DND-41 (cell line): ENCODE measurements at regions not wholly inside any gene's neighbourhood (a gene's known extent, or its start where the extent isn't known, plus 50 kb on each side); places are given as distances from the start of the nearest gene placed in this dataset.

ENCODE experiments used
- ATAC-seq: fragments of 200-7000 bp; cut with Tn5 transposase; 3 replicates; pipeline ENCODE4 v1.9.1; 2021; ENCODE audit warnings: low read depth; ENCODE audit not compliant: insufficient read depth
- DNase-seq: peaks from one replicate; pipeline ENCODE4 v3.0.0-alpha.2; 2020
- H2AFZ ChIP-seq: 2 replicates; pipeline ENCODE4 v1.6.0; 2012; ENCODE audit warnings: low read depth, low read length
- H3K27ac ChIP-seq: 2 replicates; pipeline ENCODE4 v1.5.1; 2012; ENCODE audit warnings: low read length, inconsistent platforms
- H3K27me3 ChIP-seq: fragments of 200-600 bp; sonication (generic); 2 replicates; pipeline ENCODE4 v1.6.0; 2012; ENCODE audit warnings: low read length, mild to moderate bottlenecking, inconsistent platforms; ENCODE audit not compliant: insufficient read depth, poor library complexity
- H3K36me3 ChIP-seq: 2 replicates; pipeline ENCODE4 v1.5.1; 2012; ENCODE audit warnings: low read length, inconsistent platforms; ENCODE audit not compliant: insufficient read depth
- H3K4me1 ChIP-seq: 2 replicates; pipeline ENCODE4 v1.5.1; 2012; ENCODE audit warnings: mild to moderate bottlenecking, low read length; ENCODE audit not compliant: insufficient read depth
- H3K4me2 ChIP-seq: 2 replicates; pipeline ENCODE4 v1.6.0; 2012; ENCODE audit warnings: mild to moderate bottlenecking, moderate library complexity, low read length, inconsistent platforms; ENCODE audit not compliant: insufficient read depth
- H3K4me3 ChIP-seq, 2 experiments: fragments of 200-600 bp in 1 of 2; shearing (Covaris generic) in 1 of 2; 2 replicates each; pipeline ENCODE4 v1.5.1; 2012 to 2016; ENCODE audit warnings: inconsistent platforms in 2 of 2, low read length in 2 of 2, mild to moderate bottlenecking in 2 of 2, low read depth in 1 of 2, moderate library complexity in 1 of 2
- H3K79me2 ChIP-seq: 2 replicates; pipeline ENCODE4 v1.6.0; 2012; ENCODE audit warnings: low read length, inconsistent platforms; ENCODE audit not compliant: insufficient read depth
- H3K9ac ChIP-seq: 2 replicates; pipeline ENCODE4 v1.6.0; 2012; ENCODE audit warnings: low read depth, mild to moderate bottlenecking, inconsistent platforms, low read length, moderate library complexity
- H3K9me3 ChIP-seq: 2 replicates; pipeline ENCODE4 v1.5.1; 2012; ENCODE audit warnings: low read length, moderate library complexity, mild to moderate bottlenecking, inconsistent platforms; ENCODE audit not compliant: insufficient read depth, severe bottlenecking
- H4K20me1 ChIP-seq: 2 replicates; pipeline ENCODE4 v1.6.0; 2012; ENCODE audit warnings: low read length; ENCODE audit not compliant: insufficient read depth
- EZH2 ChIP-seq: IDR thresholded peaks from 3 replicates; pipeline ENCODE4 v1.6.1; 2012; ENCODE audit warnings: borderline replicate concordance, low read depth, mild to moderate bottlenecking, moderate library complexity, low read length, inconsistent platforms; ENCODE audit not compliant: severe bottlenecking
- TF ChIP-seq, protein P1 (sequence below): IDR thresholded peaks from 2 replicates; pipeline ENCODE4 v1.5.1; 2012; ENCODE audit warnings: borderline replicate concordance, low read length, moderate library complexity, mild to moderate bottlenecking; ENCODE audit not compliant: poor library complexity, severe bottlenecking; ENCODE audit errors: extremely low read depth

DNA sequence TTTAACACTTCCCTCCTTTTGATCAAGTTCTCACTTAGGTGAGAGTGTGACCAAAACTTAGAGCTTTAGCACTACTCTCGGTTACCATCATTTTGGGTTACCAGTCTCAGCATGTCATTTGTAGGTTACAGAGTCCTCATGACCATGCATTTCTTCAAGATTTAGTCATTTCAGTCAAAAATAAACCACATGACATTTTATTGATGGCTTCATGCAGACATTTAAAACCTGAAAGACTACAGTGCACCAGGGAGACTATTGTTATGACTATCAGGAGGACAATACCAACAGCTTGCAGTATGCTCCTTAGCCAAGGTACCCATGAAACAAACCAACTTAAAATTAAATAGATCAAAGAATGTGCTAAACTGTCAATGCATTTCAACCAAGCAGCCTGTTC, 498.1 kb upstream of the FSTL5 start:
- Histone ChIP-seq H3K4me2 (no peak overlapping the region), H3K27ac (no peak overlapping the region), H3K36me3 (no peaks in the 10 kb centered on the region), H3K27me3 (no peaks in the 10 kb centered on the region), H3K79me2 (no peaks in the 10 kb centered on the region), H3K4me1 (no peaks in the 10 kb centered on the region), H4K20me1 (no peaks in the 10 kb centered on the region), H3K4me3 (no peak overlapping the region), H3K9ac (no peak overlapping the region), H3K9me3 (no peaks in the 10 kb centered on the region), H2AFZ (no peak overlapping the region)
- ATAC-seq (no peak), DNase-seq (no peak)
- no peak for TF ChIP-seq EZH2
- TF ChIP-seq, protein P1, sequence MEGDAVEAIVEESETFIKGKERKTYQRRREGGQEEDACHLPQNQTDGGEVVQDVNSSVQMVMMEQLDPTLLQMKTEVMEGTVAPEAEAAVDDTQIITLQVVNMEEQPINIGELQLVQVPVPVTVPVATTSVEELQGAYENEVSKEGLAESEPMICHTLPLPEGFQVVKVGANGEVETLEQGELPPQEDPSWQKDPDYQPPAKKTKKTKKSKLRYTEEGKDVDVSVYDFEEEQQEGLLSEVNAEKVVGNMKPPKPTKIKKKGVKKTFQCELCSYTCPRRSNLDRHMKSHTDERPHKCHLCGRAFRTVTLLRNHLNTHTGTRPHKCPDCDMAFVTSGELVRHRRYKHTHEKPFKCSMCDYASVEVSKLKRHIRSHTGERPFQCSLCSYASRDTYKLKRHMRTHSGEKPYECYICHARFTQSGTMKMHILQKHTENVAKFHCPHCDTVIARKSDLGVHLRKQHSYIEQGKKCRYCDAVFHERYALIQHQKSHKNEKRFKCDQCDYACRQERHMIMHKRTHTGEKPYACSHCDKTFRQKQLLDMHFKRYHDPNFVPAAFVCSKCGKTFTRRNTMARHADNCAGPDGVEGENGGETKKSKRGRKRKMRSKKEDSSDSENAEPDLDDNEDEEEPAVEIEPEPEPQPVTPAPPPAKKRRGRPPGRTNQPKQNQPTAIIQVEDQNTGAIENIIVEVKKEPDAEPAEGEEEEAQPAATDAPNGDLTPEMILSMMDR: no peak

DNA sequence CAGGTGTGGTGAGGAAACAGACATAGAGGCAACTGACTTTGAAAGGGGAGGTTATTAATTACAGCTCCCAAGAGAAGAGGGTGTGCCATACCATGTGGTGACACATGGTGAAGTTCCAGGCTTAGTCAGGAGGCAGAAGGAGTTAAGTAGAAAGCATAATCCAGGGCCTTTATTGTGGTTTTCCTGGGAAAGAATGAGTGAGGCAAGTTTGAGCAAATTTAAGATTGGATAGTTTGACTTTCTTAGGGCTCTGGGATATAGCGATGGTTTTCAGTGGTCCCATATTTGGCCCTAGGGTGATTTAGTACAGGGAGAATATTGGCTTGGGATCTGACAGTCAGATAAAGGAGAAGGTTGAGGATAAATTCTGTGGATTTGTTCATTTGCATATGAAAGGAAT, 495.9 kb upstream of the FSTL5 start:
- no peaks in the 10 kb centered on the region for H3K9me3 ChIP-seq
- ATAC-seq (no peak), DNase-seq (no peak)
- no peak overlapping the region for H3K27ac ChIP-seq
- no peaks in the 10 kb centered on the region for H3K4me1 ChIP-seq
- H2AFZ ChIP-seq: no peak overlapping the region
- no peaks in the 10 kb centered on the region for H3K79me2 ChIP-seq
- no peaks in the 10 kb centered on the region for H3K27me3 ChIP-seq
- H3K9ac ChIP-seq: no peak overlapping the region
- no peak overlapping the region for H3K4me3 ChIP-seq
- H4K20me1 ChIP-seq: no peaks in the 10 kb centered on the region
- H3K36me3 ChIP-seq: no peaks in the 10 kb centered on the region
- no peak overlapping the region for H3K4me2 ChIP-seq
- TF ChIP-seq, protein P1: no peak
- no peak for TF ChIP-seq EZH2

DNA sequence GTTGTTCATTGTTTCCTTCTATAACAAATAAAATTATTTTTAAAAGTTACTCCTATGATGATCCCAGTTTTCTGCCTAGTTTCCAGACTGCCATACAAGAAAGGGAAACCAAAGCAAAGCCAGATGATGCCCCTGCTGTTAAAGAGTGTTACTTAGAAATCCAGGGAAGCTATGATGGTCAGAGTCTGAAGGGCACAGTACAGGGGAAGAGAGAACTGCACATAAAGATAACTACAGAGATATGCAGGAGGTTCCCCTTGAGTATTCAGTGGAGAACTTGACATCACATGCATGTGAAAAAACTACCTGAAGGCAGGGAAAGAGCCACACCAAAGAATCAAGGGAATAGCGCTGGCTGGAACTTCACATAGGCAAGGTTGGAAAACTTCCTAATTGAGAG, 494.2 kb upstream of the FSTL5 start:
- no peak for DNase-seq
- TF ChIP-seq EZH2: no peak
- TF ChIP-seq, protein P1: no peak

DNA sequence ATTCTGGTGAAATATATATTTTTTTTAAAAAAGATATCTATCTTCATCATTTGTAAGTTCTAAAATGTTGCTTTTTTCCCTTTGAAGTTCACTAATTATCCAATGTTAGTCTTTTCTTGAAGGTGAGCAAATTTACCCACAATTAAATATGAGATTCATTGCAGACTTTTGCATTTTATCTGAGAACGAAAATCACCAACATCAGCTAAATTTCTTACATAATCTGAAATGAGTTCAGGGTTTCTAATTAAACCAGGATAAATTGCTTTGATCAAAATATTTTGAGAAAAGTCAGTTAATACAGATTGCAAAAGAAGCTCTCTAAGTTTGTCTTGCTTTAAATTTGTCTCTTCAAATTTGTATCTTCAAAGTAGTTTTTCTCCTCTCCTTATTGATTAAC, 486.4 kb upstream of the FSTL5 start:
- Histone ChIP-seq H3K4me3 (no peak overlapping the region), H3K79me2 (no peaks in the 10 kb centered on the region), H3K27ac (no peak overlapping the region), H2AFZ (no peak overlapping the region), H3K4me1 (no peaks in the 10 kb centered on the region), H3K9ac (no peak overlapping the region), H3K36me3 (no peaks in the 10 kb centered on the region), H3K9me3 (no peaks in the 10 kb centered on the region), H3K27me3 (no peaks in the 10 kb centered on the region), H3K4me2 (no peak overlapping the region), H4K20me1 (no peaks in the 10 kb centered on the region)
- no peak for DNase-seq
- TF ChIP-seq, protein P1: no peak
- no peak for TF ChIP-seq EZH2
- ATAC-seq: no peak

More for the DNA sequence above, 494.2 kb upstream of the FSTL5 start:
- Histone ChIP-seq H3K27ac (no peak overlapping the region), H3K4me3 (no peak overlapping the region), H4K20me1 (no peaks in the 10 kb centered on the region), H3K79me2 (no peaks in the 10 kb centered on the region), H2AFZ (no peak overlapping the region), H3K9ac (no peak overlapping the region), H3K4me1 (no peaks in the 10 kb centered on the region), H3K27me3 (no peaks in the 10 kb centered on the region), H3K36me3 (no peaks in the 10 kb centered on the region), H3K4me2 (no peak overlapping the region), H3K9me3 (no peaks in the 10 kb centered on the region)
- no peak for ATAC-seq
